VCaP (cell line): ENCODE measurements at regions not wholly inside any gene's neighbourhood (a gene's known extent, or its start where the extent isn't known, plus 50 kb on each side); places are given as distances from the start of the nearest gene placed in this dataset.
"Not testable (repeated sequence)": the region's sequence is repeated elsewhere in the genome, so short reads cannot be mapped to it uniquely, and the experiment has no call there.

ENCODE experiments used
- H3K27ac ChIP-seq: fragments of 450-650 bp; 2 replicates; pipeline ENCODE4 v1.5.1; 2017
- TF ChIP-seq, protein P1 (sequence below): fragments of 450-650 bp; conservative IDR thresholded peaks from 2 replicates; pipeline ENCODE4 v1.5.1; 2017; ENCODE audit warnings: mild to moderate bottlenecking, moderate library complexity

DNA sequence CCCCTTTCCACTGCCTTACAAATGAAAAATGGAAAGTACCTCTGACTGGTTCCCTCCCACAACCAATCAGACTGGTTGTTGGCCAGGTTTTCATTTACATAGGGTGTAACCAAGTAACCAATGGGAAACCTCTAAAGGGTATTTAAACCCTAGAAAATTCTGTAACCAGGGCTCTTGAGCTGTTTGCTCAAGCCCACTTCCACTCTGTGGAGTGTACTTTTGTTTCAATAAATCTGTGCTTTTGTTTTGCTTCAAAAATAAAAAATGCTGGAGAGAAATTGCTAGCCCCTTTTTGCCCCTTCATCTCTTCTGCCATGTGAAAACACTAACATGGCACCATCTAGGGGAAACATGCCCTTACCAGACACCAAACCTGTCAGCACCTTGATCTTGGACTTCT lies 129.5 kb downstream of the AHR start:
- TF ChIP-seq, protein P1, sequence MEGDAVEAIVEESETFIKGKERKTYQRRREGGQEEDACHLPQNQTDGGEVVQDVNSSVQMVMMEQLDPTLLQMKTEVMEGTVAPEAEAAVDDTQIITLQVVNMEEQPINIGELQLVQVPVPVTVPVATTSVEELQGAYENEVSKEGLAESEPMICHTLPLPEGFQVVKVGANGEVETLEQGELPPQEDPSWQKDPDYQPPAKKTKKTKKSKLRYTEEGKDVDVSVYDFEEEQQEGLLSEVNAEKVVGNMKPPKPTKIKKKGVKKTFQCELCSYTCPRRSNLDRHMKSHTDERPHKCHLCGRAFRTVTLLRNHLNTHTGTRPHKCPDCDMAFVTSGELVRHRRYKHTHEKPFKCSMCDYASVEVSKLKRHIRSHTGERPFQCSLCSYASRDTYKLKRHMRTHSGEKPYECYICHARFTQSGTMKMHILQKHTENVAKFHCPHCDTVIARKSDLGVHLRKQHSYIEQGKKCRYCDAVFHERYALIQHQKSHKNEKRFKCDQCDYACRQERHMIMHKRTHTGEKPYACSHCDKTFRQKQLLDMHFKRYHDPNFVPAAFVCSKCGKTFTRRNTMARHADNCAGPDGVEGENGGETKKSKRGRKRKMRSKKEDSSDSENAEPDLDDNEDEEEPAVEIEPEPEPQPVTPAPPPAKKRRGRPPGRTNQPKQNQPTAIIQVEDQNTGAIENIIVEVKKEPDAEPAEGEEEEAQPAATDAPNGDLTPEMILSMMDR = no peak
- H3K27ac ChIP-seq = no peak overlapping the region

DNA sequence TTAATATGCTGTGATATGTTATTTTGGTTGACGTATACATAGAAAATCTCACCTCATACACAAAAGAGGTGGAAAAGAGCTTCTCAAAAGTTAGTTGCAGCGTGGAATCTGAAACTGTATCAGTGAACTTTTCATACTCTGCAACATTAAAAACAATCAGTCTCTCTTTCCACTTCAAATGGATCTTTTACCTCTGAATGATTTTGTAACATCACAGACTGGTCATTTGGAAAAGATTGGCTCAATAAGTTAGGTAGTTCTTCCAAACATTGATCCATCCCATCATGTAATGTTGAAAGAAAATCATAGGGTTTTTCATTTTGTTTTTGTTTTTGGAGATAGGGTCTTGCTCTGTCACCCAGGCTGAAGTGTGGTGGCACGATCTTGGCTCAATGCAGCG lies 131.1 kb downstream of the AHR start:
- TF ChIP-seq, protein P1 = no peak
- H3K27ac ChIP-seq = no peak overlapping the region

DNA sequence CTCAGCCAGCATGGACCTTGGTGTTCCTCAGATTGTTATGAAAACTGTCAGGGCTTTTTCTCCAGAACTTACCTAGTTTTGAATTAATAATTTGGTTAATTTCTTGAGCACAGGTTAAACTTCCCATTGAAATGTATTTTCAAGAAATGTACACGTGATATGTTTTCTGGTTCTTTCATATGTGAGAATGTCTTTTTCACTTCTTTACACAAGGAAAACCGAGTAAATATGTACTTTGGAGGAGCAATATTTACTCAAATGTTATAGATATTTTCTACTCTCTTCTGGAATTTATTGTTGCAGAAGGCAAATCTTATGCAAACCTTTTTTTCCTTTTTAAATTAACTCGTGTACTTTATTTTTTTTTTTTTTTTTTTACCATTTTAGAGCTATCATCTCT lies 134.3 kb downstream of the AHR start:
- TF ChIP-seq, protein P1 = no peak
- H3K27ac ChIP-seq = no peak overlapping the region

DNA sequence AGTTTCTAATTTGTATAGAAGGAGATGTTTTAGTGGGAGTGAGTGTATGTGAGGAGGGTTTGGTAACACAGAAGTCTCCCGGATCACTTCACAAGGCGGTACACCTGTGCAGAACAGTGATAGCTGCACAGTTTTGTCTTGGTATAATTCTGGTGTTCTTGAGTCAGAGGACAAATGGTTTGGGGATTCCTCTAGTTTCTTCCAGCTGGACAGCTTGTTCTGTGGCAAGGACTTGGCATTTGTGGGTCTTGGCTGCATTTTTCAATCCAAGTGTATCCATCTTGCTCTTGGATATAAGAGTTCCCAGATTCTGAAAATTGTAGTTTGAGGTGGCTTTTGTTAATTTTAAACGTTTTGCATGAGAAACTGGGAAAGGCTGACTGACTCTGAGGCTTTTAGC lies 135.7 kb downstream of the AHR start:
- TF ChIP-seq, protein P1 = no peak
- H3K27ac ChIP-seq = no peak overlapping the region

DNA sequence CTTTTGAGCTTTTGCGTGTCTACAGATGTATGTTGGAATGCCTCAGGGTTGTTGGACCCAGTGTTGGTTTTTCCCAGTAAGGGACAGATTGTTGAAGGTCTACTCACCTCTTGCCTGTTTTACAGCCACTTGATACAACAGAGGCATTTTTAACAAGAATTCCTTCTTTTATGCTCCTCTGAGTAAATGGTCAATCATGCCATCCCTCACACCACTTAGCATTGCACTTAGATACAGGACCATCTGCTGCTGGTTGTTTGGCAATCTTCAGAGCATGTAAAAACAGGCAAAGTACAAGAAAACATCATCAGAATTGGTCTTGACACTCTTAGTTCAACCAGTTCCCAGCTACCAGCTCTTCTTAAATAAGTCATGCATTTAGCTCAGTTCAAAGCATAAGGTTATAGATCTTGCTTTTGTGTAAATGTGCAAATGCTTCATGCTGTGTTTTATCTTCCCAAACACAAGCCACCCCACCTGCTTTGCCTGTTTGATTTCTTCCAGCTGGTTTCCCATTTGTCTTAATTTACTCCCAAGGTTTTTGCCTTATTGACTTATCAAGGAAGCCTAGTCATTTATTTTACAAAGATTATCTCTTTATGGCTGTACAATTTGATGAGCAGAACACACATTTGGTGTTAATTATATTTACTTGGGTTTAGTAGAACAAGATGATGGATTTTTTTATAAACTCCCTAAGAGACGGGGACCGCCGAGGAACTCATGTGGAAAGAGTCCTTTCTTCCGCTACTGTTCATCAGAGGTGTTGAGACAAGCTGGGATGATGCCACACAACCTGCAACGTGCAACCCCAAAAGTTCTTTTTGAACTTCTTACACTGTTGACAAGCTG lies 136.6 kb downstream of the AHR start:
- TF ChIP-seq, protein P1 = no peak
- H3K27ac ChIP-seq = no peak overlapping the region

DNA sequence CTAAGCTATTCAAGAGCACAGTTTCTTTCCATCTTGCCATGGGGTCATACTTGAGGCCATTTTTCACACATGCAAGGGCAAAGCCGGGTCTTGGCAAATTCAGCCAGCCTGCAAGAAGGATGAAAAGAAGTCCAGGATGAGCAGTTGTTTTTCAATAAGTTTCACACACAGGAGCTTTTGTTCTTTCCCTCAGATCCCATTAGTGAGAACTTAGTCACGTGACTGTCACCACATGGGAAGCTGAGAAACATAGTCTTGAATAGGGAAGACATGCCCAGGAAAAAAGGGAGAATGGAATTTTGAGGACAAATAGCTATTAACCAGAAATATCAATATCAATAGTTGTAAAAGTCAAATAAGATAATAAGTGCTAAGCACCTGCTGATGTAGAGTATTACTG lies 137.7 kb downstream of the AHR start:
- TF ChIP-seq, protein P1 = no peak
- no peak overlapping the region for H3K27ac ChIP-seq

DNA sequence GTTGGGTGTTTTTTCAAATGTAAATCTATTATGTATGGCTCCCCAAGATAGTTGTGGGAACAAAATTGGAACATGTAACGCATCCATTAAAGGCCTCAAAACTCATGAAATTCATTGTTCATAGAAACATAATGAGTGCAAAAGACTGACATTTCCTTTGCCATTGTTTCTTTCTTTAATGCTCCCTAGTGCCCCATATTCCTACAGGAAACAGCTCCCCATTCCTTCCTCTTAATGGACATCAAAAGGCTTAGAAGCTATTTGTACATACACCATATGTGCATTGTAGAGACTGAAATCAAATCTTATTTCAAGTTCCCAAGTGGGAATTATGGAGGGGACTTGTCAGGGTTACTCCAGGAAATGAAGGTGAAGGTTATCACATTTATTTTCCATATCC lies 139.1 kb downstream of the AHR start:
- no peak overlapping the region for H3K27ac ChIP-seq
- TF ChIP-seq, protein P1 = no peak

DNA sequence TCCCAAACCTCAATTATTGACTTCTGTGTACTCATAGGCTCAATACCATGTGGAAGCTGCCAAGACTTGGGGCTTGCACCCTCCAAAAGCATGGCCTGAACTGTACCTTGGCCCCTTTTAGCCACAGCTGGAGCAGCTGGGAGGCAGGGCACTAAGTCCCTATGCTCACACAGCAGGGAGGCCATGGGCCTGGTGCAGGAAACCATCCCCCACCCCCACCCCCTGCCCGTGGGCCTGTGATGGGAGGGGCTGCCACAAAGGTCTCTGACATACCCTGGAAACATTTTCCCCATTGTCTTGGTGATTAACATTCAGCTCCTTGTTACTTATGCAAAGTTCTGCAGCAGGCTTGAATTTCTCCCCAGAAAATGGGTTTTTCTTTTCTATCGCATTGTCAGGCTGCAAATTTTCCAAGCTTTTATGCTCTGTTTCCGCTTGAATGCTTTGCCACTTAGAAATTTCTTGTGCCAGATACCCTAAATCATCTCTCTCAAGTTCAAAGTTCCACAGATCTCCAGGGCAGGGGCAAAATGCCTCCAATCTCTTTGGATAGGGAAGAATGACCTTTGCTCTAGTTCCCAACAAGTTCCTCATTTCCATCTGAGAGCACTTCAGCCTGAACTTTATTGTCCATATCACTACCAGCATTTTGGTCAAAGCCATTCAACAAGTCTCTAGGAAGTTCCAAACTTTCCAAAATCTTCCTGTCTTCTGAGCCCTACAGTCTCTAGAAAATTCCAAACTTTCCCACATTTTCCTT lies 141.8 kb downstream of the AHR start:
- not testable (repeated sequence) for H3K27ac ChIP-seq
